IMR-90 (cell line): ENCODE measurements at regions not wholly inside any gene's neighbourhood (a gene's known extent, or its start where the extent isn't known, plus 50 kb on each side); places are given as distances from the start of the nearest gene placed in this dataset.

ENCODE experiments used
- ATAC-seq: fragments of 200-7000 bp; cut with Tn5 transposase; 2 replicates; pipeline ENCODE4 v1.9.1; 2020; ENCODE audit warnings: low read depth, mild to moderate bottlenecking, moderate library complexity
- BruUV-seq: library from RNA; stranded (reverse); fragments of 400-500 nt; replicated peaks from 2 replicates; lab custom pipeline; 2021; lab: Mats Ljungman, UMichigan
- CTCF ChIA-PET: fragments of 300-600 bp; formaldehyde crosslinking; extraction: SDS; loops from one replicate; lab custom pipeline; 2021; ENCODE audit warnings: antibody characterized with exemption; lab: Yijun Ruan, JAX
- POLR2A ChIA-PET: fragments of 300-600 bp; sonication (Branson Sonifier 250); formaldehyde crosslinking; loops from one replicate; lab custom pipeline; 2022; ENCODE audit warnings: antibody characterized with exemption; ENCODE audit not compliant: unreplicated experiment; lab: Charles Lee
- DNase-seq: peaks from one replicate; pipeline ENCODE4 v3.0.0; 2013
- H2AFZ ChIP-seq: replicated peaks from 2 replicates; pipeline ENCODE3; 2013; ENCODE audit warnings: low read length, mild to moderate bottlenecking; ENCODE audit not compliant: poor library complexity
- H2AK5ac ChIP-seq: 2 replicates; pipeline ENCODE4 v1.6.1; 2013; ENCODE audit warnings: low read depth, low read length, inconsistent platforms
- H2AK9ac ChIP-seq: replicated peaks from 2 replicates; pipeline ENCODE3; 2013; ENCODE audit warnings: mild to moderate bottlenecking, low read depth, low read length, moderate library complexity; ENCODE audit not compliant: poor library complexity
- H2BK120ac ChIP-seq: 2 replicates; pipeline ENCODE4 v1.6.1; 2013; ENCODE audit warnings: low read depth, low read length, inconsistent platforms
- H2BK15ac ChIP-seq: 3 replicates; pipeline ENCODE4 v1.6.1; 2013; ENCODE audit warnings: low read depth, low read length, inconsistent platforms
- H2BK20ac ChIP-seq: 2 replicates; pipeline ENCODE4 v1.6.1; 2013; ENCODE audit warnings: low read depth, mild to moderate bottlenecking, inconsistent platforms, low read length, moderate library complexity
- H2BK5ac ChIP-seq: 2 replicates; pipeline ENCODE4 v1.6.1; 2013; ENCODE audit warnings: mild to moderate bottlenecking, low read depth, low read length, inconsistent platforms; ENCODE audit not compliant: poor library complexity, severe bottlenecking
- H3K14ac ChIP-seq: replicated peaks from 2 replicates; pipeline ENCODE4 v1.6.1; 2013; ENCODE audit warnings: low read depth, low read length, inconsistent platforms
- H3K18ac ChIP-seq: 2 replicates; pipeline ENCODE4 v1.6.1; 2013; ENCODE audit warnings: low read depth, low read length, control low read depth
- H3K23ac ChIP-seq: 2 replicates; pipeline ENCODE4 v1.6.1; 2013; ENCODE audit warnings: low read depth, low read length, inconsistent platforms
- H3K27ac ChIP-seq: 2 replicates; pipeline ENCODE4 v1.5.1; 2013; ENCODE audit warnings: mild to moderate bottlenecking, control low read depth, low read length; ENCODE audit not compliant: insufficient read depth
- H3K27me3 ChIP-seq: 2 replicates; pipeline ENCODE4 v1.6.1; 2013; ENCODE audit warnings: low read length; ENCODE audit not compliant: control insufficient read depth, insufficient read depth
- H3K36me3 ChIP-seq: 2 replicates; pipeline ENCODE4 v1.6.1; 2013; ENCODE audit warnings: low read length, mixed read lengths; ENCODE audit not compliant: control insufficient read depth, insufficient read depth
- H3K4ac ChIP-seq: 2 replicates; pipeline ENCODE4 v1.6.1; 2013; ENCODE audit warnings: low read depth, low read length, inconsistent platforms
- H3K4me1 ChIP-seq: 2 replicates; pipeline ENCODE4 v1.6.1; 2013; ENCODE audit warnings: low read length, mixed read lengths; ENCODE audit not compliant: control insufficient read depth, insufficient read depth
- H3K4me2 ChIP-seq: 2 replicates; pipeline ENCODE4 v1.6.1; 2013; ENCODE audit warnings: low read depth, mild to moderate bottlenecking, control low read depth, low read length, moderate library complexity
- H3K4me3 ChIP-seq: 2 replicates; pipeline ENCODE4 v1.5.1; 2013; ENCODE audit warnings: low read depth, mild to moderate bottlenecking, control low read depth, low read length, moderate library complexity; ENCODE audit not compliant: insufficient read depth
- H3K56ac ChIP-seq: 2 replicates; pipeline ENCODE4 v1.6.1; 2013; ENCODE audit warnings: low read length, inconsistent platforms; ENCODE audit not compliant: insufficient read depth; ENCODE audit errors: extremely low read depth
- H3K79me1 ChIP-seq, 2 experiments: 2 replicates each; pipeline ENCODE4 v1.6.1; 2013; ENCODE audit warnings: low read length in 2 of 2, inconsistent platforms in 1 of 2, low read depth in 1 of 2
- H3K9ac ChIP-seq: 2 replicates; pipeline ENCODE4 v1.6.1; 2013; ENCODE audit warnings: low read depth, low read length, control low read depth
- H3K9me1 ChIP-seq: 2 replicates; pipeline ENCODE4 v1.6.1; 2013; ENCODE audit warnings: low read length, inconsistent platforms; ENCODE audit not compliant: insufficient read depth
- H3K9me3 ChIP-seq: 2 replicates; pipeline ENCODE4 v1.6.1; 2013; ENCODE audit warnings: low read length; ENCODE audit not compliant: control insufficient read depth, insufficient read depth
- H4K20me1 ChIP-seq: 2 replicates; pipeline ENCODE4 v1.6.1; 2013; ENCODE audit warnings: low read length, inconsistent platforms; ENCODE audit not compliant: insufficient read depth
- H4K5ac ChIP-seq: 2 replicates; pipeline ENCODE4 v1.6.1; 2013; ENCODE audit warnings: mild to moderate bottlenecking, low read depth, low read length, control low read depth
- H4K8ac ChIP-seq, 2 experiments: 2 replicates each; pipeline ENCODE4 v1.6.1; 2013; ENCODE audit warnings: low read depth in 2 of 2, low read length in 2 of 2, control low read depth in 1 of 2, inconsistent platforms in 1 of 2
- H4K91ac ChIP-seq: 2 replicates; pipeline ENCODE4 v1.6.1; 2013; ENCODE audit warnings: low read depth, low read length, inconsistent platforms; ENCODE audit not compliant: insufficient read depth
- BHLHE40 ChIP-seq: fragments of 150-350 bp; IDR thresholded peaks from 2 replicates; pipeline ENCODE4 v1.6.1; 2016; ENCODE audit warnings: mild to moderate bottlenecking, low read depth, low read length
- CTCF ChIP-seq: conservative IDR thresholded peaks from 2 replicates; pipeline ENCODE4 v1.5.1; 2012; ENCODE audit warnings: mild to moderate bottlenecking, low read depth, low read length, improper control_type of control experiment
- ELK1 ChIP-seq: fragments of 150-350 bp; IDR thresholded peaks from 2 replicates; pipeline ENCODE4 v1.6.1; 2016; ENCODE audit warnings: low read depth, mild to moderate bottlenecking, low read length, moderate library complexity, borderline replicate concordance
- POLR2A ChIP-seq: IDR thresholded peaks from 2 replicates; pipeline ENCODE4 v1.6.1; 2012; ENCODE audit warnings: mild to moderate bottlenecking, low read depth, low read length
- RAD21 ChIP-seq: IDR thresholded peaks from 2 replicates; pipeline ENCODE4 v1.6.1; 2012; ENCODE audit warnings: low read length, improper control_type of control experiment
- WGBS, 2 experiments: methylation state at CpG; one replicate each; pipeline versions ENCODE4 v1.1.5 to v1.1.7; 2013; ENCODE audit warnings: missing lambda C conversion rate in 2 of 2; ENCODE audit not compliant: insufficient read length in 1 of 2; ENCODE audit errors: extremely low coverage in 2 of 2; 5-methylcytosine and 5-hydroxymethylcytosine counted together
- dilution Hi-C: fragments of 300-500 bp; cut with HindIII; formaldehyde crosslinking; loops from one replicate; pipeline ENCODE4 v1.14.3; 2018; ENCODE audit warnings: low sequenced_read_pairs; ENCODE audit not compliant: unreplicated experiment
- in situ Hi-C: fragments of 300-500 bp; cut with MboI; formaldehyde crosslinking; loops from 3 replicates; pipeline ENCODE4 v1.14.3; 2019; ENCODE audit warnings: low sequenced_read_pairs, inconsistent platforms, mixed read lengths
- intact Hi-C: fragments of 100-400 bp; cut with micrococcal nuclease; formaldehyde crosslinking; loops from 2 replicates; pipeline ENCODE4 v1.10.0; 2022

GRCh38 chr9:79292731-79293280 is 279.0 kb upstream of the TLE4 start:
- H4K5ac ChIP-seq, result no peak overlapping the region
- DNase-seq (no peak), ATAC-seq (no peak)
- H4K91ac ChIP-seq, result no peak overlapping the region
- H2BK20ac ChIP-seq, result no peak overlapping the region
- H2BK120ac ChIP-seq, result no peak overlapping the region
- BruUV-seq, result no TSS peak
- no peak overlapping the region for H4K8ac ChIP-seq
- no peaks in the 10 kb centered on the region for H3K36me3 ChIP-seq
- no peaks in the 10 kb centered on the region for H3K9me3 ChIP-seq
- in situ Hi-C loops, result no loop called here
- no peak overlapping the region for H3K4me2 ChIP-seq
- CTCF ChIA-PET, result no interaction called here
- no peak overlapping the region for H3K27ac ChIP-seq
- H3K18ac ChIP-seq, result no peak overlapping the region
- no peak overlapping the region for H2BK15ac ChIP-seq
- H3K4ac ChIP-seq, result no peak overlapping the region
- H3K79me1 ChIP-seq, result no peaks in the 10 kb centered on the region
- no peak overlapping the region for H2AFZ ChIP-seq
- dilution Hi-C loops, result no loop called here
- no peaks in the 10 kb centered on the region for H3K27me3 ChIP-seq
- no peak overlapping the region for H3K4me3 ChIP-seq
- H3K9ac ChIP-seq, result no peak overlapping the region
- H4K20me1 ChIP-seq, result no peaks in the 10 kb centered on the region
- H2AK5ac ChIP-seq, result no peak overlapping the region
- H3K56ac ChIP-seq, result no peak overlapping the region
- no peaks in the 10 kb centered on the region for H3K9me1 ChIP-seq
- no peak overlapping the region for H2AK9ac ChIP-seq
- POLR2A ChIA-PET, result no interaction called here
- TF ChIP-seq POLR2A (no peak), ELK1 (no peak), RAD21 (no peak), CTCF (no peak), BHLHE40 (no peak)
- no peak overlapping the region for H3K23ac ChIP-seq
- H3K4me1 ChIP-seq, result no peaks in the 10 kb centered on the region
- intact Hi-C loops, result no loop called here
- WGBS, 2 experiments, result no CpG with 5 or more reads among the region's 1 CpG
- no peak overlapping the region for H3K14ac ChIP-seq
- no peak overlapping the region for H2BK5ac ChIP-seq
